Mesendoderm (in vitro differentiated cells): ENCODE measurements at regions not wholly inside any gene's neighbourhood (a gene's known extent, or its start where the extent isn't known, plus 50 kb on each side); places are given as distances from the start of the nearest gene placed in this dataset.

Source experiments
- DNase-seq: peaks from one replicate; pipeline ENCODE4 v3.0.0; 2013
- H2AK5ac ChIP-seq: 2 replicates; pipeline ENCODE4 v1.6.1; 2013; ENCODE audit warnings: low read length, inconsistent platforms
- H2BK120ac ChIP-seq: 2 replicates; pipeline ENCODE4 v1.6.1; 2013; ENCODE audit warnings: low read depth, mild to moderate bottlenecking, low read length, moderate library complexity, mixed read lengths
- H2BK15ac ChIP-seq: replicated peaks from 2 replicates; pipeline ENCODE4 v1.6.1; 2013; ENCODE audit warnings: low read depth, mild to moderate bottlenecking, moderate library complexity
- H2BK5ac ChIP-seq: 2 replicates; pipeline ENCODE4 v1.6.1; 2013; ENCODE audit warnings: low read length, inconsistent platforms
- H3K18ac ChIP-seq: 2 replicates; pipeline ENCODE4 v1.6.1; 2013; ENCODE audit warnings: mild to moderate bottlenecking, low read length, mixed read lengths
- H3K23ac ChIP-seq: one replicate; pipeline ENCODE4 v1.6.1; 2013; ENCODE audit warnings: low read length
- H3K27ac ChIP-seq: 2 replicates; pipeline ENCODE4 v1.5.1; 2013; ENCODE audit warnings: low read depth, mild to moderate bottlenecking, inconsistent platforms, low read length, moderate library complexity
- H3K27me3 ChIP-seq: 2 replicates; pipeline ENCODE4 v1.6.1; 2013; ENCODE audit warnings: low read length, control low read depth, mild to moderate bottlenecking, inconsistent platforms; ENCODE audit not compliant: insufficient read depth, poor library complexity
- H3K36me3 ChIP-seq: 2 replicates; pipeline ENCODE4 v1.6.1; 2013; ENCODE audit warnings: low read length, inconsistent platforms; ENCODE audit not compliant: control insufficient read depth, insufficient read depth
- H3K4ac ChIP-seq: one replicate; pipeline ENCODE4 v1.6.1; 2013; ENCODE audit warnings: low read depth, mild to moderate bottlenecking, low read length, moderate library complexity
- H3K4me1 ChIP-seq: 2 replicates; pipeline ENCODE4 v1.6.1; 2013; ENCODE audit warnings: low read depth, low read length, inconsistent platforms; ENCODE audit not compliant: control insufficient read depth
- H3K4me2 ChIP-seq: 2 replicates; pipeline ENCODE4 v1.6.1; 2013; ENCODE audit warnings: low read length
- H3K4me3 ChIP-seq: 2 replicates; pipeline ENCODE4 v1.5.1; 2013; ENCODE audit warnings: mild to moderate bottlenecking, low read length
- H3K56ac ChIP-seq: one replicate; pipeline ENCODE4 v1.6.1; 2013; ENCODE audit warnings: low read length
- H3K79me1 ChIP-seq: 2 replicates; pipeline ENCODE4 v1.6.1; 2013; ENCODE audit warnings: low read length, inconsistent platforms
- H3K79me2 ChIP-seq: 2 replicates; pipeline ENCODE4 v1.6.1; 2013; ENCODE audit warnings: mild to moderate bottlenecking, low read length; ENCODE audit not compliant: control insufficient read depth, insufficient read depth
- H3K9ac ChIP-seq: 2 replicates; pipeline ENCODE4 v1.6.1; 2013; ENCODE audit warnings: low read length, inconsistent platforms
- H4K5ac ChIP-seq: one replicate; pipeline ENCODE4 v1.6.1; 2013; ENCODE audit warnings: low read length
- H4K8ac ChIP-seq: one replicate; pipeline ENCODE4 v1.6.1; 2013; ENCODE audit warnings: low read depth, mild to moderate bottlenecking, control low read depth, low read length, moderate library complexity
- WGBS: extraction: QIAGEN DNeasy Blood & Tissue Kit; methylation state at CpG from one replicate; pipeline ENCODE4 v1.1.7; 2013; ENCODE audit warnings: low lambda C conversion rate, missing lambda C conversion rate; ENCODE audit not compliant: insufficient coverage; ENCODE audit errors: extremely low coverage; 5-methylcytosine and 5-hydroxymethylcytosine counted together

DNA sequence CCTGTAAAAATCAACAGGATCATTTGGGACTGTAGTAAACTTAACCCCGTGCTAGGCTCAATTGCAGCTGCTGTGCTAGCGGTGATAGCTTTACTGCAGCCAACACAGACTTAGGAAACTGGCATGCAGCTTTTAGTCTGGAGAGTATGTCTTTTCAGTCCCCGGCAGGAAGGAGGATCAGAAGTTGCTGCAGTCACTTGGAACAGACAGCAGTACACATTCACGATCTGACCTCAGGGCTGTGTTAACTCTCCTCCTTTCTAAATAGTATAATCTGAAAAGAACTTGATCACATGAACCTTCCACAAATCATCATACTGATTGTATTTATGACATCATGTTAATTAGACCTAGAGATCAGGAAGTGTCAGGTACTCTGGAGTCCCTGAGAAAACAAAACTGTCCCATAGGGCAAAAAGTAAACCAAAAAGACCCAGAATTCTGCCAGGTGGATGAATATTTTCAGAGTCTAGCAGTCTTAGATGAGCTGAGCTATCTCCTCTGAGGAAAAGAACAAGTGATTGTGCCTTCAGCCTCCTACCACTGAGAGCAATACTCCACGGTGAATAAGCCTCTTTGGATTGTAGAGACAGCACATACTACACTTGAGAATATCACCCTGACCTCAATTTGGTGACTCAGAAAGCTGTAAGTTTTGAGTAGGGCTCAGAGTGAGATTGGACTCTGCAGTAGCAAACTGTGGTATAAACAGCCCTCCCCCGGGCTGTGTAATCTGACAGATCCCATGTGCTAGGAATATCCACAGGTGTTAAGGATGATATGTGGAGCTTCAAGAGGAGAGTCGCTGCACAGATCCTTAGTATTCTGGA is 181.0 kb upstream of the GPR12 start:
- Histone ChIP-seq H3K4ac (no peak overlapping the region), H3K79me1 (no peaks in the 10 kb centered on the region)

DNA sequence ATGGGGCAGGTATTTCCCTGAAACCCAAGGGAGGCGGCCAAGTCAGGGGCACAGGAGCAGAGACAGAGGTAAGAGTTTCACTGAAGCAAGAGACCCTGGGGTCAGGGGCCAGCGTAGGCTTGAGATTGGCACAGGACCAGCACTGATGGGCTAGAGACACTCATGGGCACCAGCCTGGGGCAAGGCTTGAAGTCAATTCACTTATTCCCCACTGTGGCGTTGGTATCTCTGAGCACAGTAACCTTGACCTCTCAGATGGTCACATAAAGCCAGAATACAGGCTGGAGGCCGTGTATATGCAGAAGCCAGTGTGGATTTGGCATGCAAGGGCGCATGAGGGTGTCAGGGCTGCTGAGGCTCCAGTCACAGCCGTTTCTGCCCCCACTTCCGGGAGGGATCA is 173.5 kb upstream of the GPR12 start:
- no peak overlapping the region for H4K8ac ChIP-seq
- no peak overlapping the region for H3K4ac ChIP-seq
- H3K4me3 ChIP-seq, result no peak overlapping the region
- no peak overlapping the region for H3K4me2 ChIP-seq
- H3K27me3 ChIP-seq, result no peaks in the 10 kb centered on the region
- DNase-seq, result no peak
- H2BK15ac ChIP-seq, result no peak overlapping the region
- no peaks in the 10 kb centered on the region for H3K79me2 ChIP-seq
- no peak overlapping the region for H3K23ac ChIP-seq
- no peak overlapping the region for H2AK5ac ChIP-seq
- H3K27ac ChIP-seq, result no peak overlapping the region
- no peak overlapping the region for H3K18ac ChIP-seq
- H3K9ac ChIP-seq, result no peak overlapping the region
- no peak overlapping the region for H2BK5ac ChIP-seq
- H3K56ac ChIP-seq, result no peak overlapping the region
- no peak overlapping the region for H2BK120ac ChIP-seq
- peaks cover 2% of the 10 kb centered on the region for H3K4me1 ChIP-seq
- WGBS, result no CpG with 5 or more reads among the region's 7 CpGs
- H3K36me3 ChIP-seq, result no peaks in the 10 kb centered on the region
- no peaks in the 10 kb centered on the region for H3K79me1 ChIP-seq
- H4K5ac ChIP-seq, result no peak overlapping the region

More for the DNA sequence above, 181.0 kb upstream of the GPR12 start:
- H3K23ac ChIP-seq, result no peak overlapping the region
- H3K27ac ChIP-seq, result no peak overlapping the region
- H2AK5ac ChIP-seq, result no peak overlapping the region
- H4K8ac ChIP-seq, result no peak overlapping the region
- no peak overlapping the region for H3K4me2 ChIP-seq
- no peak overlapping the region for H3K56ac ChIP-seq
- H3K36me3 ChIP-seq, result no peaks in the 10 kb centered on the region
- no peaks in the 10 kb centered on the region for H3K79me2 ChIP-seq
- no CpG with 5 or more reads among the region's 7 CpGs for WGBS
- H3K9ac ChIP-seq, result no peak overlapping the region
- no peak overlapping the region for H3K4me3 ChIP-seq
- no peaks in the 10 kb centered on the region for H3K27me3 ChIP-seq
- no peaks in the 10 kb centered on the region for H3K4me1 ChIP-seq
- no peak overlapping the region for H2BK120ac ChIP-seq
- no peak overlapping the region for H4K5ac ChIP-seq
- no peak overlapping the region for H2BK15ac ChIP-seq
- no peak overlapping the region for H3K18ac ChIP-seq
- H2BK5ac ChIP-seq, result no peak overlapping the region
- no peak for DNase-seq

DNA sequence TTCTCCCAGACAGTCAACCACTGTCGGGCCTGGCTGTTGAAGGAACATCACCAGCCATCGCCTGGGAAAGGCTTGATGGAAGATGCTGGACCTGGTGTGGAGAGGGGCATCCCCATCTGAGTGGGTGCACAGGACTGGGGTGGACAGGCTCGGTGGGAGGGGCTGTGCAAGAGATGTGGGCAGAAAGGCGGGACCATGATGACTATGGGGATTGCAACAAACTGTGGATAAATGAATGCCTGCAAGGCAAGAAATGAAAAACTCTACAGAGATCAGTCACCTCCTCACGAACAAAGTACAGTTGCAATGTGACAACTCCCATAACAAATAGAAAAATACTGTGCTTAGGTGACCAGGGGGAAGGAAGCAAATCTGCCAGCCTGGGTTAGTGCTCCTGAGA is 171.9 kb upstream of the GPR12 start:
- Histone ChIP-seq H3K27me3 (no peaks in the 10 kb centered on the region), H4K8ac (no peak overlapping the region), H3K4me3 (no peak overlapping the region), H3K23ac (no peak overlapping the region), H3K56ac (no peak overlapping the region), H3K79me1 (no peaks in the 10 kb centered on the region), H3K79me2 (no peaks in the 10 kb centered on the region), H3K4me1 (peaks cover 2% of the 10 kb centered on the region), H2BK120ac (no peak overlapping the region), H3K18ac (no peak overlapping the region), H3K36me3 (no peaks in the 10 kb centered on the region), H3K27ac (no peak overlapping the region), H2BK5ac (no peak overlapping the region), H3K9ac (no peak overlapping the region), H3K4ac (no peak overlapping the region), H2AK5ac (no peak overlapping the region), H4K5ac (no peak overlapping the region), H3K4me2 (no peak overlapping the region), H2BK15ac (no peak overlapping the region)
- WGBS, result no CpG with 5 or more reads among the region's 5 CpGs
- DNase-seq, result no peak

DNA sequence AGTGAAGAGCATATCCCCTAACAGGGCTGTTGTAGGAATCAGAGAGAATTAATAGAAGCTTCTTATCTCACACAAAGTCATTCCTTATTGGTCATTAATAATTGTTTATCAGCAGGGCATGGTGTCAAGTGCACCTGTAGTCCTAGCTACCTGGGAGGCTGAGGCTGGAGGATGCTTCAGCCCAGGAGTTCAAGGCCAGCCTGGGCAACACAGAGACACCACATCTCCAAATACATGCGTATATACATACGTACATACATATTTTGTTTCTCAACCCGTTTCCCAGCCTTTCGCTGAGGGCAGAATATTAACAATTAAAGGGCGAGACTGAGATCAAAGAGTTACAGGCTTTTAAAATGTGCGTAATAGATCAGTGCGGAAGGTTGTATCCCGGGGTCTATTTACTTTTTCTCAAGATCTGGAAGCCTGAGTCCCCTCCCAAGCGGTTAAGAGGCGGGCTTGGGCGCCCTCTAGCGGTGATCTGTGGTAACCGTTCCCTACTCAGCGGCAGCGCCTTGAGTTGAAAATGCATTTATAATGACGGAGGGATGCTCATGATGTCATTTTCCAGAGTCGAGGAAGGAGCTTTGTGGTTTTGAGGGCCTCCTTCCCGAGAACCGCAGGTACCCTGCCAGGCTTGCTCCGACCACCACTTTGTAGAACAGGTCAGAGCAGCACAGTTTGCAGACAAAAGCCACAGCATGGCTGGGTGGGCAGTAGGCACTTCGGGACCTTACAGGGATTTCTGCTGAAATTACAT is 169.6 kb upstream of the GPR12 start:
- H4K8ac ChIP-seq, result no peak overlapping the region
- no peak overlapping the region for H3K23ac ChIP-seq
- no peak overlapping the region for H2BK15ac ChIP-seq
- no peak overlapping the region for H3K18ac ChIP-seq
- no peak overlapping the region for H3K4me3 ChIP-seq
- peak overlapping the region; percentile 49 for H3K56ac ChIP-seq
- H4K5ac ChIP-seq, result no peak overlapping the region
- no peaks in the 10 kb centered on the region for H3K79me2 ChIP-seq
- no peak overlapping the region for H2BK120ac ChIP-seq
- WGBS, result no CpG with 5 or more reads among the region's 21 CpGs
- peak; percentile 86 for DNase-seq
- no peak overlapping the region for H3K27ac ChIP-seq
- H3K36me3 ChIP-seq, result no peaks in the 10 kb centered on the region
- peaks cover 2% of the 10 kb centered on the region for H3K4me1 ChIP-seq
- no peak overlapping the region for H3K4ac ChIP-seq
- H3K79me1 ChIP-seq, result no peaks in the 10 kb centered on the region
- H3K9ac ChIP-seq, result peak overlapping the region; percentile 40
- H3K4me2 ChIP-seq, result peak overlapping the region; percentile 50
- no peak overlapping the region for H2AK5ac ChIP-seq
- H2BK5ac ChIP-seq, result no peak overlapping the region
- no peaks in the 10 kb centered on the region for H3K27me3 ChIP-seq

DNA sequence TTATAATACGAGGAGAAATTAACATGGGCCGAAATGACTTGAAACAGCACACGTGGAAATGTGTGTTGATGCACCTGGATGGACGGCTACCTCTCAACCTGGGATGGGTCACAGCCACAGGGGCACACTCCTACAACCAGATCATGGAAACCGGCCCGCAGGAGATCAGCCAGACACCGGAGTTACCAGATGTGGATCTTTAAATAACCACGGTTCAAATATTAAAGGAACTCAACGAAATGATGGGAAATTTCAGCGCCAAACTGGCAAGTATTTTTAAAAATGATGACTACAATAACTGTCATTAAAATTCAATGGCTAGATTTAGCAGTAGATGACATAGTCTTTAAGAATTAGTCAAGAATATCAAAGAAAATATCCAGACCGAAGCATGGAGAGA is 166.9 kb upstream of the GPR12 start:
- H3K36me3 ChIP-seq, result no peaks in the 10 kb centered on the region
- no peak overlapping the region for H2BK5ac ChIP-seq
- H3K27ac ChIP-seq, result no peak overlapping the region
- H3K4me2 ChIP-seq, result no peak overlapping the region
- no peak overlapping the region for H4K8ac ChIP-seq
- H3K79me1 ChIP-seq, result no peaks in the 10 kb centered on the region
- no peak overlapping the region for H2BK15ac ChIP-seq
- H3K79me2 ChIP-seq, result no peaks in the 10 kb centered on the region
- H4K5ac ChIP-seq, result no peak overlapping the region
- H3K4me3 ChIP-seq, result no peak overlapping the region
- H3K9ac ChIP-seq, result no peak overlapping the region
- H2BK120ac ChIP-seq, result no peak overlapping the region
- H3K4me1 ChIP-seq, result peaks cover 2% of the 10 kb centered on the region
- no CpG with 5 or more reads among the region's 11 CpGs for WGBS
- no peak for DNase-seq
- H3K27me3 ChIP-seq, result no peaks in the 10 kb centered on the region
- no peak overlapping the region for H3K18ac ChIP-seq
- H3K23ac ChIP-seq, result no peak overlapping the region
- no peak overlapping the region for H3K56ac ChIP-seq
- no peak overlapping the region for H2AK5ac ChIP-seq
- no peak overlapping the region for H3K4ac ChIP-seq
